ENCODE measurements at regions not wholly inside any gene's neighbourhood (a gene's known extent, or its start where the extent isn't known, plus 50 kb on each side); places are given as distances from the start of the nearest gene placed in this dataset.

DNA sequence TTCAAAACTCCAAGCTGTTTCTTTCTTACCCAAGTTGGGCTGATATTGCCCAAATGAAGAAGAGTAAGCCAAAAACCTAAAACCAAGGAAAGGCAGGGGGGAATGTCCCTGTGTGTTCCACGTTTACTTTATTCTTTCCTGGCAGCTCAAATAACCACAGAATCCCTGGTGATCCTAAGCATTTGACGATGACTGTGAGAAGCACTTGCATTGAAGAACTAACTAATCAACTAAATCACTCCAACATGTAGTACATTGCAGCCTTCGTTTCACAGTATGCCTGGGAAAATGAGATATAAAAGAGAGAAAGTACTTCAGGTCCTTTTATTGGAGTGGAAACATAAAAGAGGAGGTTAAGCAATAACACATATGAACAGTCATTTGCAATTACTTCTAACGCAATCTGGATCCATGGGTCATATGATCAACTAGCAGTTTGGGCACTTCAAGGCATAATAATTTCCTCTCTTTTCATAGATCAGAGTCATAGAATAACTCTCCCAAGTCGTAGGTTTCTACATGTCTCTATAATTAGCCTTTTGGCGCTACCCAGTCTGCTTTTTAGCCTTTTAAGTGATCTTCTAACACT lies 338.4 kb downstream of the TMEM167A start:
- H3K36me3 ChIP-seq (ENCODE audit: control insufficient read depth in 2 of 2, insufficient read depth in 2 of 2, low read length in 1 of 2): no peaks in the 10 kb centered on the region

DNA sequence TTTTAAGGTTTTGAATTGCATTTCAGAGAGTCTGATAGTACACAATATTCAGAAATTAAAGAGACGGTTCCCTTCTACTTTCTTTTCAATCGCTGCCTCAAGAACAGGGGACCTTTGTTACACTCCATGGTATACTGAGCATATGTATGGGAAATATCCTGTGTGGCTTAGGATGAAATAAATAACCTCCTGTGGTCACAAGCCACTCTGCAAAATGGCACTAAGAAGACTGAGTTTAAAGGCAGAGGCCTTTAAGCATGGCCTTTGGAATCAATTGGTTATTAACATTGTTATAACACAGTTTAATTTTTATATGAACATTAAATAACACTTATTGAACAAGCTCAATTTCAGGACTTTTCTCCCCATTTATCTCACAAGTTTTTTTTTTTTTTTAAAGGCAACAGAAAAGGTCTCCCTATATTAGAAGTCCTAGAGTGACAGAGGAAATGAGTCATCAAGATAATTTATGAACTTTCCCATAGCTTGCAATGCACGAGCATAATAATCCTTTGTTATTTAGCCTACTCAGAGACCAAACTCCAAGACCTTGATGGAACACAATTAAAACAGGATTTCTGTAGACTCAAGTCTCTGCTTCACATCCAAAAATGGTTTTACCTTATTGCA lies 341.9 kb downstream of the TMEM167A start:
- Histone ChIP-seq H3K4me3 (ENCODE audit: low read depth in 1 of 2, low read length in 2 of 2) (no peak overlapping the region), H3K27me3 (ENCODE audit: control insufficient read depth in 1 of 2, insufficient read depth in 2 of 2, low read length in 2 of 2) (no peaks in the 10 kb centered on the region), H3K4me1 (ENCODE audit: control insufficient read depth in 2 of 2, insufficient read depth in 2 of 2, low read length in 1 of 2) (no peaks in the 10 kb centered on the region), H3K27ac (ENCODE audit: low read depth in 2 of 2, low read length in 1 of 2) (no peak overlapping the region), H3K36me3 (ENCODE audit: control insufficient read depth in 2 of 2, insufficient read depth in 2 of 2, low read length in 1 of 2) (no peaks in the 10 kb centered on the region), H3K9me3 (ENCODE audit: control insufficient read depth in 2 of 2, insufficient read depth in 1 of 2, low read depth in 1 of 2, low read length in 1 of 2) (no peaks in the 10 kb centered on the region)
- WGBS, 2 donors: 43 to 53% methylated on average over 3 of the region's 3 CpGs

More for the DNA sequence above, 338.4 kb downstream of the TMEM167A start:
- no peaks in the 10 kb centered on the region for H3K27me3 ChIP-seq (ENCODE audit: control insufficient read depth in 1 of 2, insufficient read depth in 2 of 2, low read length in 2 of 2)
- no peak overlapping the region for H3K27ac ChIP-seq (ENCODE audit: low read depth in 2 of 2, low read length in 1 of 2)
- 60 to 64% methylated on average over 6 of the region's 6 CpGs for WGBS, 2 donors
- H3K9me3 ChIP-seq (ENCODE audit: control insufficient read depth in 2 of 2, insufficient read depth in 1 of 2, low read depth in 1 of 2, low read length in 1 of 2): no peaks in the 10 kb centered on the region
- H3K4me1 ChIP-seq (ENCODE audit: control insufficient read depth in 2 of 2, insufficient read depth in 2 of 2, low read length in 1 of 2): no peaks in the 10 kb centered on the region
- no peak overlapping the region for H3K4me3 ChIP-seq (ENCODE audit: low read depth in 1 of 2, low read length in 2 of 2)

DNA sequence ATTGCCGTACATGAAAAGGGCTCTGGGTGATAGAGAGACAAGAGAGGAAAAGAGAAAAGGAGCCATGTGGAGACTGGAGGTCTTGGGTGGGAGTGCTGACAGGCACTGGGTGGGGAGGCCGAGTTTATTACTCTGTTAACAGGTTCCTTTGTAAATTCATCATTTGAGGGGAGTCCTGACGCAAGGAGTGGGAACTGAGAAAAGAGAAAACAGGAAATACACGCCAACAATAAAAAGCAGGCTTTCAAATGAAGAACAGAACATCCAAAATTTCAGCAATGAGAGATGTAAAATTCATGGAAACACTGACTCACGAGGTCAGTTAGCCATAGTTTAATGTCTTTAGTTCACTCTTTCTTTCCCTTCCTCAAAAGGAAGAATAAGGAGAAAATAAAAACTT lies 342.8 kb downstream of the TMEM167A start:
- Histone ChIP-seq H3K27me3 (ENCODE audit: control insufficient read depth in 1 of 2, insufficient read depth in 2 of 2, low read length in 2 of 2) (no peaks in the 10 kb centered on the region), H3K4me1 (ENCODE audit: control insufficient read depth in 2 of 2, insufficient read depth in 2 of 2, low read length in 1 of 2) (no peaks in the 10 kb centered on the region), H3K27ac (ENCODE audit: low read depth in 2 of 2, low read length in 1 of 2) (no peak overlapping the region), H3K36me3 (ENCODE audit: control insufficient read depth in 2 of 2, insufficient read depth in 2 of 2, low read length in 1 of 2) (no peaks in the 10 kb centered on the region), H3K4me3 (ENCODE audit: low read depth in 1 of 2, low read length in 2 of 2) (no peak overlapping the region), H3K9me3 (ENCODE audit: control insufficient read depth in 2 of 2, insufficient read depth in 1 of 2, low read depth in 1 of 2, low read length in 1 of 2) (no peaks in the 10 kb centered on the region)
- WGBS, 2 donors: 61 to 71% methylated on average over 5 of the region's 5 CpGs

DNA sequence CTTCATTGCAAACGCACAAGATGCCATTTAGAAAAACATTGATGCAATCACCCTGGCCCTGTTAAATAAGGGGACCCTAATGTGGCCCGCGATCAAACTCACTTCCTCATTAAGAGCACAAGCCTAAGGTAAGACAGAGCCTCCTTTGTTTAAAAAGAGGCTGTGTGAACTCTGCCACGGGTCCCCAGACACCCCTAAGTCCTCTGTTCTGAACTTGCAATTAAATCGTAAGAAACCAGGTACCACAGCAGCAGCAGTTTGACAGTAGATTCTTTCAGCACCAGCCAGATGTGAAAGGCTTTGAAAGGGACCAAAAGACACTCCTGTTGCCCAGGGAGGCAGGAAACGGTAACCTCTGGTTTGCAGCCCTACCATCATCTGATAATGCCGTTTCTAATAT lies 346.3 kb downstream of the TMEM167A start:
- Histone ChIP-seq H3K4me1 (ENCODE audit: control insufficient read depth in 2 of 2, insufficient read depth in 2 of 2, low read length in 1 of 2) (no peaks in the 10 kb centered on the region), H3K9me3 (ENCODE audit: control insufficient read depth in 2 of 2, insufficient read depth in 1 of 2, low read depth in 1 of 2, low read length in 1 of 2) (no peaks in the 10 kb centered on the region), H3K4me3 (ENCODE audit: low read depth in 1 of 2, low read length in 2 of 2) (no peak overlapping the region), H3K27ac (ENCODE audit: low read depth in 2 of 2, low read length in 1 of 2) (no peak overlapping the region), H3K36me3 (ENCODE audit: control insufficient read depth in 2 of 2, insufficient read depth in 2 of 2, low read length in 1 of 2) (no peaks in the 10 kb centered on the region), H3K27me3 (ENCODE audit: control insufficient read depth in 1 of 2, insufficient read depth in 2 of 2, low read length in 2 of 2) (no peaks in the 10 kb centered on the region)
- 55 to 68% methylated on average over 7 of the region's 7 CpGs for WGBS, 2 donors

DNA sequence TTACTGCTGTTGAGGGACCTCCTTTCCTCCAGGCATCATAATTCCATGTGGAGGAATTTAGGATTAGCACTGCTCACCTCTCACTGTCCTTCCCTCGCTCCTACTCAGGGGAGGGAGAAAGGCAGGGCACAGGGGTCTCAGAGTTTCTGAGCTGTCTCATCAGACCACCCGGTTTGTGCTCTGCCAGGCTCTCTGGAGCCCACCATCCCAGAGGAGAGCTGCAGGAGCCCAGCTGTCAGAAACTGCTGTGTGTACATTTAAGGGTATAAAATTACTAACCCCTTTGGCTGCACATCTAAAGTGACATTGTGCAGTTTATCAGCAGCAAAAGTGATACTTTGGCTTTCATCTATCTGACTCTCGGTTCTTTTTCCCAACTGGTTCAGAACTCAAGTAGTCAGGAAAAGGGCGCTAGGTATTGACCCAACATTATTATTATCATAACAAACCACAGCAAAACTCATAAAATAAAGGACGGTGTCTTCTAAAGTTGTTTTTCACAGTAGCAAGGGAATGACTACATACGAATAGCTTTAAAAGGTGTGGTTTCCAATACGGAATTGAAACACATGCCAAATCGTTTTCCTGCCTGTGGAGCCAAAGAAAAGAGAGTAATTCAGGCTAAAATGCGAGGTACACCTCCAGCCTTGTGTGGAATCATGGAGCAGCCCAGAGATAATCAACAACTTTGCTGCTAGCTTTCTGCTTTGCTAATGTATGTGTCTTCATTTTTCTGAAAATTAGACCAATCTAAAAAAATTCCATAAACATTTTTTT lies 348.1 kb downstream of the TMEM167A start:
- no peaks in the 10 kb centered on the region for H3K36me3 ChIP-seq (ENCODE audit: control insufficient read depth in 2 of 2, insufficient read depth in 2 of 2, low read length in 1 of 2)
- 68 to 69% methylated on average over 9 of the region's 9 CpGs for WGBS, 2 donors
- H3K27ac ChIP-seq (ENCODE audit: low read depth in 2 of 2, low read length in 1 of 2): no peak overlapping the region
- H3K4me3 ChIP-seq (ENCODE audit: low read depth in 1 of 2, low read length in 2 of 2): no peak overlapping the region
- H3K27me3 ChIP-seq (ENCODE audit: control insufficient read depth in 1 of 2, insufficient read depth in 2 of 2, low read length in 2 of 2): no peaks in the 10 kb centered on the region
- H3K9me3 ChIP-seq (ENCODE audit: control insufficient read depth in 2 of 2, insufficient read depth in 1 of 2, low read depth in 1 of 2, low read length in 1 of 2): no peaks in the 10 kb centered on the region
- no peaks in the 10 kb centered on the region for H3K4me1 ChIP-seq (ENCODE audit: control insufficient read depth in 2 of 2, insufficient read depth in 2 of 2, low read length in 1 of 2)

DNA sequence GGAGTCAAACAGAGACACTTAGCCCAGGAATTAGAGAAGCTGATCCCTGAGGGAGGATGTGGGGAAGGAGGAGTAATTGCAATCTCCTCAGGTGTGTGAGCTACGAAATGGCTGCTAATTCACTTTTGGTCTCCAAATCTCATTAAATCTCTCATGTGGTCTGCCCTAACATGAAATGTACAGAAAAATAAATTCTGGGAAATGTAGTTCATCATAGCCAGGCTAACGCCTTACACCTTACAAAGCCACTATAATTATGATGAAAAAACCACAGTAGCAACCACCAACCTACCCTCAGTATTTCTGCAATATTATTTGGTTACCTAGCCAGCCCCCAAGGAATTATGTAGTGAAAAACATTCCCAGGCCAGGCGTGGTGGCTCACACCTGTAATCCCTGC lies 354.0 kb downstream of the TMEM167A start:
- H3K4me3 ChIP-seq (ENCODE audit: low read depth in 1 of 2, low read length in 2 of 2): no peak overlapping the region
- no peaks in the 10 kb centered on the region for H3K27me3 ChIP-seq (ENCODE audit: control insufficient read depth in 1 of 2, insufficient read depth in 2 of 2, low read length in 2 of 2)
- no peaks in the 10 kb centered on the region for H3K4me1 ChIP-seq (ENCODE audit: control insufficient read depth in 2 of 2, insufficient read depth in 2 of 2, low read length in 1 of 2)
- no peak overlapping the region for H3K27ac ChIP-seq (ENCODE audit: low read depth in 2 of 2, low read length in 1 of 2)
- H3K36me3 ChIP-seq (ENCODE audit: control insufficient read depth in 2 of 2, insufficient read depth in 2 of 2, low read length in 1 of 2): no peaks in the 10 kb centered on the region
- WGBS, 2 donors: 80% methylated on average over 3 of the region's 3 CpGs
- H3K9me3 ChIP-seq (ENCODE audit: control insufficient read depth in 2 of 2, insufficient read depth in 1 of 2, low read depth in 1 of 2, low read length in 1 of 2): no peaks in the 10 kb centered on the region

DNA sequence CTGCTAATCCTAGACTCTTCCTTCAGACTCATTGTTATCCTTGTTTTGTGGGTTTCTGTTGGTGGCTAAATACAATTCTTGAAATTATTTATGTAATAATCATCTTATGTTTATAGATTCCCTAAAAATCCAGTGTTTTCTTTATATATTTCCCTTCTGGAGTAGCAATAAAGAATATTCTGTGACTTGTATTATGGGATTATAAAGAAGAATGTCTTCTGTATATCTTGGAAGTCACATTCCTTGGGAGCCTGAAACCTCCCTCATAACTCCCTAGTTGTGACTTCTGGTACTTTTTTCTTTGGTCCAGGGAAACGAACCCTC lies 356.1 kb downstream of the TMEM167A start:
- no peak overlapping the region for H3K27ac ChIP-seq (ENCODE audit: low read depth in 2 of 2, low read length in 1 of 2)
- H3K4me3 ChIP-seq (ENCODE audit: low read depth in 1 of 2, low read length in 2 of 2): no peak overlapping the region
- H3K27me3 ChIP-seq (ENCODE audit: control insufficient read depth in 1 of 2, insufficient read depth in 2 of 2, low read length in 2 of 2): no peaks in the 10 kb centered on the region
- H3K9me3 ChIP-seq (ENCODE audit: control insufficient read depth in 2 of 2, insufficient read depth in 1 of 2, low read depth in 1 of 2, low read length in 1 of 2): no peaks in the 10 kb centered on the region
- H3K4me1 ChIP-seq (ENCODE audit: control insufficient read depth in 2 of 2, insufficient read depth in 2 of 2, low read length in 1 of 2): no peaks in the 10 kb centered on the region
- no peaks in the 10 kb centered on the region for H3K36me3 ChIP-seq (ENCODE audit: control insufficient read depth in 2 of 2, insufficient read depth in 2 of 2, low read length in 1 of 2)
- WGBS, 2 donors: 62 to 64% methylated on average over 1 of the region's 1 CpG

DNA sequence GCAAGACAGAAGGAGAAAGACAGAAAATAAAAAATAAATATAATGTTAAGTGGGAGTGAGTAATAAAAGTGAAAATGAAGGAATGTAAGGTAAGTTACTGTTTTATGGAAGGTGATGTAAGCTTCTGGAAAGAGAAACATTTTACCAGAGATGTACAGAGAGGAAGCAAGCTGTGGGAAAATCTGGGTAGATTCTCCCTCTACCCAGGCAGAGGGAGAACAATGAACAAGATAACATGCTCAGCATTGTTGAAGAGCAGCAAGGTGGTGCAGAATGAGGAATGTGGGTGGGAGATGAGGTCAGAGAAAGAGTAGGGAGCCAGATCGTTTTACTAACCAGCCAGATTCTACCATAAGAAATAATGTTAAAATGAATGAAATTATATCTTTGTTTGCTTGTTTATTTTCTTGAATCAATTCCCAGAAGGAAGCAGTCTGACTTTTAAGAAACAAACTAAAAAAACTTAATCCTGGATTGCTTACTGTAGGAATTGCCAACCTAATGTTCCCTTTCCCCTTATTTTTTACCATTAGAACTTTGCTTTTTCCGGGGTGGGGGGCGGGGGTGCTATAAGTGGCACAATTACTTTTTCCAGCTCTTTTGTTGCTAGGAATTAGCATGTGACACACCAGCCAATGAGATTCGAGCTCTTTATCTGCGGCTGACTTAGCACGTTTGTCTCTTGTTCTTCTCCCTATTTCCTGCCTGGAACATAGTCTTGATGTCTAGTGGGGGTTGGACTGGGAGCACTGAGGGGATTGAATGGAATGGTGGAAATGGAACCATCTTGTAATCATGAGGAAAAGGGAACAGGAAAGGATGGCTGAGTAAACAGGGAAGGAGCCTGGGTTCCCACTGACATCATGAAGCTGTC lies 356.7 kb downstream of the TMEM167A start:
- Histone ChIP-seq H3K4me3 (ENCODE audit: low read depth in 1 of 2, low read length in 2 of 2) (no peak overlapping the region), H3K9me3 (ENCODE audit: control insufficient read depth in 2 of 2, insufficient read depth in 1 of 2, low read depth in 1 of 2, low read length in 1 of 2) (no peaks in the 10 kb centered on the region), H3K27me3 (ENCODE audit: control insufficient read depth in 1 of 2, insufficient read depth in 2 of 2, low read length in 2 of 2) (no peaks in the 10 kb centered on the region), H3K4me1 (ENCODE audit: control insufficient read depth in 2 of 2, insufficient read depth in 2 of 2, low read length in 1 of 2) (no peaks in the 10 kb centered on the region), H3K27ac (ENCODE audit: low read depth in 2 of 2, low read length in 1 of 2) (no peak overlapping the region), H3K36me3 (ENCODE audit: control insufficient read depth in 2 of 2, insufficient read depth in 2 of 2, low read length in 1 of 2) (no peaks in the 10 kb centered on the region)
- 57 to 62% methylated on average over 6 of the region's 6 CpGs for WGBS, 2 donors

DNA sequence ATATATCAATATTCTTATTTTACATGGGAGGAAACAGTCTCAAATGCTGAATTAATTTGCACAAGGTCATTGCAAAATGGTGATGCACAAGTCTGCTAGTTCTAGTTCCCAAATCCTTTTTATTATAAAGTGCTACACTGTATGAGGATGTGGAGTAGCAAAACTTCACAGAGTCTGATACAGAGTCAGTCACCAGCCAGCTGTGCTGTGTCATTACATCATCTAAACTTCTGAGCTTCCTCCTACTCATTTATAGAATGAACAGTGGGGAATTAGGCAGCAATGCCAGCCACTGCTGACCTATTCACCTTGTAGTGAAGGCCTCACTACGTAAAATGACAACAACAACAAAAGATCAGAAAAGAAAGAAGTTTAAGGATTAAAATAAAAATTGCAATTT lies 357.8 kb downstream of the TMEM167A start:
- Histone ChIP-seq H3K9me3 (ENCODE audit: control insufficient read depth in 2 of 2, insufficient read depth in 1 of 2, low read depth in 1 of 2, low read length in 1 of 2) (no peaks in the 10 kb centered on the region), H3K27ac (ENCODE audit: low read depth in 2 of 2, low read length in 1 of 2) (no peak overlapping the region), H3K36me3 (ENCODE audit: control insufficient read depth in 2 of 2, insufficient read depth in 2 of 2, low read length in 1 of 2) (no peaks in the 10 kb centered on the region), H3K4me1 (ENCODE audit: control insufficient read depth in 2 of 2, insufficient read depth in 2 of 2, low read length in 1 of 2) (no peaks in the 10 kb centered on the region), H3K27me3 (ENCODE audit: control insufficient read depth in 1 of 2, insufficient read depth in 2 of 2, low read length in 2 of 2) (no peaks in the 10 kb centered on the region), H3K4me3 (ENCODE audit: low read depth in 1 of 2, low read length in 2 of 2) (no peak overlapping the region)
- WGBS, 2 donors: 55 to 90% methylated on average over 1 of the region's 1 CpG
